Neural progenitor cell (in vitro differentiated cells): ENCODE measurements at regions not wholly inside any gene's neighbourhood (a gene's known extent, or its start where the extent isn't known, plus 50 kb on each side); places are given as distances from the start of the nearest gene placed in this dataset.

Source experiments
- CTCF ChIP-seq: fragments of 200-600 bp; sonication (generic); IDR thresholded peaks from 2 replicates; pipeline ENCODE4 v1.5.1; 2017; ENCODE audit warnings: antibody characterized with exemption, mild to moderate bottlenecking
- EZH2 ChIP-seq: fragments of 200-600 bp; sonication (generic); IDR thresholded peaks from 2 replicates; pipeline ENCODE4 v1.6.1; 2017; ENCODE audit warnings: antibody characterized with exemption, mild to moderate bottlenecking, moderate library complexity

GRCh38 chr20:39602649-39603048 is 640.5 kb downstream of the DHX35 start:
- TF ChIP-seq EZH2 (no peak), CTCF (no peak)
